B cell (primary cell): ENCODE measurements at regions not wholly inside any gene's neighbourhood (a gene's known extent, or its start where the extent isn't known, plus 50 kb on each side); places are given as distances from the start of the nearest gene placed in this dataset.

ENCODE experiments used
- ATAC-seq: fragments of 200-7000 bp; cut with Tn5 transposase; one replicate; pipeline ENCODE4 v1.10.0; 2021; ENCODE audit warnings: low read depth, mild to moderate bottlenecking, moderate number of reproducible peaks, moderate library complexity
- CTCF ChIA-PET: fragments of 350-600 bp; sonication (Branson Sonifier 250); formaldehyde crosslinking; loops from one replicate; lab custom pipeline; 2021; ENCODE audit warnings: antibody characterized with exemption, inconsistent platforms; lab: Charles Lee
- POLR2A ChIA-PET: fragments of 350-600 bp; sonication (Branson Sonifier 250); formaldehyde crosslinking; loops from one replicate; lab custom pipeline; 2021; ENCODE audit warnings: antibody characterized with exemption; lab: Charles Lee
- DNase-seq: peaks from one replicate; pipeline ENCODE4 v3.0.0; 2013
- H2AFZ ChIP-seq: 2 replicates; pipeline ENCODE4 v1.6.1; 2012; ENCODE audit warnings: mild to moderate bottlenecking, low read depth, low read length; ENCODE audit not compliant: insufficient read depth, poor library complexity, severe bottlenecking
- H3K27ac ChIP-seq, 2 donors: 1 replicate in 1 of 2; 2 replicates in 1 of 2; pipeline ENCODE4 v1.5.1; 2012 to 2013; ENCODE audit warnings: low read length in 2 of 2, mild to moderate bottlenecking in 2 of 2, moderate library complexity in 1 of 2
- H3K27me3 ChIP-seq, 4 experiments: fragments of 200-600 bp in 1 of 4; sonication (generic) in 1 of 4; replicated peaks in 1 of 4; 1 replicate in 2 of 4; 2 replicates in 2 of 4; pipeline versions ENCODE4 v1.6.1 to v1.7.0; 2013 to 2016; ENCODE audit warnings: low read length in 3 of 4, mild to moderate bottlenecking in 2 of 4, mixed read lengths in 1 of 4, moderate library complexity in 1 of 4; ENCODE audit not compliant: insufficient read depth in 4 of 4, control insufficient read depth in 3 of 4; ENCODE audit errors: control extremely low read depth in 1 of 4
- H3K36me3 ChIP-seq, 2 experiments: replicated peaks in 1 of 2; 1 replicate in 1 of 2; 2 replicates in 1 of 2; pipeline versions ENCODE4 v1.6.1 to v1.7.1; 2013; ENCODE audit warnings: low read length in 1 of 2; ENCODE audit not compliant: insufficient read depth in 2 of 2, control insufficient read depth in 1 of 2; ENCODE audit errors: control extremely low read depth in 1 of 2, extremely low read depth in 1 of 2
- H3K4me1 ChIP-seq, 2 donors: fragments of 200-600 bp in 1 of 2; sonication (generic) in 1 of 2; 1 replicate in 1 of 2; 2 replicates in 1 of 2; pipeline versions ENCODE4 v1.5.1 to v1.6.1; 2013 to 2017; ENCODE audit warnings: low read length in 2 of 2; ENCODE audit not compliant: control insufficient read depth in 2 of 2, insufficient read depth in 2 of 2
- H3K4me2 ChIP-seq: replicated peaks from 2 replicates; pipeline ENCODE3; 2012; ENCODE audit warnings: mild to moderate bottlenecking, low read depth, low read length; ENCODE audit not compliant: poor library complexity, severe bottlenecking
- H3K4me3 ChIP-seq, 5 experiments: fragments of 200-600 bp in 1 of 5; sonication (generic) in 1 of 5; 1 replicate in 3 of 5; 2 replicates in 2 of 5; pipeline versions ENCODE4 v1.5.1 to v1.7.0; 2011 to 2016; ENCODE audit warnings: low read length in 4 of 5, mild to moderate bottlenecking in 4 of 5, low read depth in 2 of 5, control low read depth in 1 of 5, moderate library complexity in 1 of 5; ENCODE audit not compliant: insufficient read depth in 1 of 5; ENCODE audit errors: control extremely low read depth in 1 of 5, extremely low read depth in 1 of 5
- H3K79me2 ChIP-seq: fragments of 200-600 bp; sonication (generic); one replicate; pipeline ENCODE4 v1.6.0; 2016; ENCODE audit warnings: low read length; ENCODE audit not compliant: control insufficient read depth, insufficient read depth
- H3K9ac ChIP-seq: fragments of 200-600 bp; sonication (generic); 2 replicates; pipeline ENCODE4 v1.6.1; 2017; ENCODE audit warnings: mild to moderate bottlenecking, low read length, moderate library complexity
- H3K9me3 ChIP-seq, 3 donors: one replicate each; pipeline versions ENCODE4 v1.6.1 to v1.7.1; 2013; ENCODE audit warnings: low read length in 2 of 3; ENCODE audit not compliant: control insufficient read depth in 2 of 3, insufficient read depth in 1 of 3; ENCODE audit errors: control extremely low read depth in 1 of 3
- H4K20me1 ChIP-seq: 2 replicates; pipeline ENCODE4 v1.6.0; 2012; ENCODE audit warnings: mild to moderate bottlenecking, low read length; ENCODE audit not compliant: insufficient read depth, control insufficient read depth, poor library complexity, severe bottlenecking
- H3K27ac Mint-ChIP-seq: one replicate; pipeline ENCODE4 v1.8.0; 2021; ENCODE audit warnings: mixed read lengths
- H3K27me3 Mint-ChIP-seq: one replicate; pipeline ENCODE4 v1.8.0; 2021; ENCODE audit warnings: mixed read lengths
- H3K4me1 Mint-ChIP-seq: one replicate; pipeline ENCODE4 v1.8.0; 2021; ENCODE audit warnings: mixed read lengths
- H3K4me3 Mint-ChIP-seq: one replicate; pipeline ENCODE4 v1.8.0; 2021; ENCODE audit warnings: mixed read lengths
- H3K9me3 Mint-ChIP-seq: one replicate; pipeline ENCODE4 v1.8.0; 2022; ENCODE audit warnings: mixed read lengths; ENCODE audit not compliant: insufficient read depth
- EZH2 ChIP-seq: IDR thresholded peaks from 2 replicates; pipeline ENCODE4 v1.6.1; 2012; ENCODE audit warnings: borderline replicate concordance, low read depth, mild to moderate bottlenecking, moderate library complexity, low read length; ENCODE audit not compliant: insufficient read depth, poor library complexity, severe bottlenecking
- WGBS: methylation state at CpG from one replicate; pipeline ENCODE4 v1.1.5; 2013; ENCODE audit warnings: missing lambda C conversion rate; ENCODE audit not compliant: insufficient coverage; 5-methylcytosine and 5-hydroxymethylcytosine counted together
- intact Hi-C: fragments of 100-400 bp; cut with micrococcal nuclease; formaldehyde crosslinking; loops from one replicate; pipeline ENCODE4 v1.10.0; 2022
- TF ChIP-seq, protein P1 (sequence below): fragments of 200-600 bp; IDR thresholded peaks from one replicate; pipeline ENCODE4 v1.8.0; 2022; ENCODE audit warnings: antibody characterized with exemption, mild to moderate bottlenecking

DNA sequence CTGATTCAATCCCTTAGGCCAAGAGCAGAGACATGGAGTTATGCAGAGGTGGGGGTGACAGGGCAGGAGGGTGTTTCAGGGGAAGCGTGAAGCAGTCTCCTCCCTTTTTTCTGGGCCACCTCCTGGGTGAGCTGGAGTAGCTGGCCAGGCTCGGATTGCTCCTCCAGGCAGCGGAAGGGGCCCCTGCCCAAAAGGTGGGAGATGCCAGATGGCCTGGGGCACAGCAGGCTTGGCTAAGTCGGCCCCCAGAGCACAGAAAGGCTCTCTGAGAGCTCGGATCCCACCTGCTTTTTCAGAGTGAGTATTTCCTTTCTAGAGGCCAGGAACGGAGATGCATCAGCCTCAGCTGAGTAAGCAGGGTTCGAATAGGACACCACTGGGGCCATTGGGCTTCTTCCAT lies 196.9 kb downstream of the ANKRD30B start:
- POLR2A ChIA-PET, result no interaction called here
- CTCF ChIA-PET, result no interaction called here
- Histone ChIP-seq H3K79me2 (no peaks in the 10 kb centered on the region), H4K20me1 (no peaks in the 10 kb centered on the region), H2AFZ (no peak overlapping the region), H3K9ac (no peak overlapping the region), H3K36me3 (no peaks in the 10 kb centered on the region), H3K4me2 (no peak overlapping the region), H3K4me1 (no peaks in the 10 kb centered on the region), H3K4me3 (no peak overlapping the region), H3K27me3 (no peaks in the 10 kb centered on the region), H3K27ac (no peak overlapping the region), H3K9me3 (peaks cover 0 to 19% (median 0%) of the 10 kb centered on the region in 3 donors)
- Mint-ChIP-seq H3K27ac (no peak overlapping the region), H3K9me3 (no peaks in the 10 kb centered on the region), H3K4me1 (no peaks in the 10 kb centered on the region), H3K27me3 (no peaks in the 10 kb centered on the region), H3K4me3 (no peak overlapping the region)
- intact Hi-C loops, result no loop called here
- DNase-seq, result no peak
- no peak for ATAC-seq
- no peak for TF ChIP-seq EZH2
- TF ChIP-seq, protein P1, sequence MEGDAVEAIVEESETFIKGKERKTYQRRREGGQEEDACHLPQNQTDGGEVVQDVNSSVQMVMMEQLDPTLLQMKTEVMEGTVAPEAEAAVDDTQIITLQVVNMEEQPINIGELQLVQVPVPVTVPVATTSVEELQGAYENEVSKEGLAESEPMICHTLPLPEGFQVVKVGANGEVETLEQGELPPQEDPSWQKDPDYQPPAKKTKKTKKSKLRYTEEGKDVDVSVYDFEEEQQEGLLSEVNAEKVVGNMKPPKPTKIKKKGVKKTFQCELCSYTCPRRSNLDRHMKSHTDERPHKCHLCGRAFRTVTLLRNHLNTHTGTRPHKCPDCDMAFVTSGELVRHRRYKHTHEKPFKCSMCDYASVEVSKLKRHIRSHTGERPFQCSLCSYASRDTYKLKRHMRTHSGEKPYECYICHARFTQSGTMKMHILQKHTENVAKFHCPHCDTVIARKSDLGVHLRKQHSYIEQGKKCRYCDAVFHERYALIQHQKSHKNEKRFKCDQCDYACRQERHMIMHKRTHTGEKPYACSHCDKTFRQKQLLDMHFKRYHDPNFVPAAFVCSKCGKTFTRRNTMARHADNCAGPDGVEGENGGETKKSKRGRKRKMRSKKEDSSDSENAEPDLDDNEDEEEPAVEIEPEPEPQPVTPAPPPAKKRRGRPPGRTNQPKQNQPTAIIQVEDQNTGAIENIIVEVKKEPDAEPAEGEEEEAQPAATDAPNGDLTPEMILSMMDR, result no peak
- 80% methylated on average over 6 of the region's 7 CpGs for WGBS

DNA sequence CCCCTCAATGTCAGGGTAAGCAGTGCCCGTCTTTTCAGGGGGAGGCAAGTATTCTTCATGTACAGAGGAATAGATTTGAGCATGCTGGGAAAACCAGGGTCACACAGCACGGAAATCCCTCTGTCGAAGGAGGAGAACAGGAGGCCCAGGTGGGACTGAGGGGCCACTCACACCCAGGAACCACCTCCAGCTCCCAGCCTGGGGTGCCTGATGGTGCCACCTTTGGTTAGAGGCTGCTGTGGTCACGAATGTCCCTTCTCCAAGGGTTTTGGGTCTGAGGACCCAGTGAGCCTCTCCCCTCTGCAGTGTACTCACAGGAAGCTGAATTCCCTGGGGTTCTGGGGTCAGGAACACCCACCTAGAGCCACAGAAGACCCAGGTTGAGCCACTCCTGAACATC lies 197.3 kb downstream of the ANKRD30B start:
- ChIA-PET POLR2A (no interaction called here), CTCF (no interaction called here)
- no peaks in the 10 kb centered on the region for H3K79me2 ChIP-seq
- H3K9ac ChIP-seq, result no peak overlapping the region
- H3K27me3 ChIP-seq, result no peaks in the 10 kb centered on the region
- intact Hi-C loops, result no loop called here
- Mint-ChIP-seq H3K27me3 (no peaks in the 10 kb centered on the region), H3K4me3 (no peak overlapping the region), H3K4me1 (no peaks in the 10 kb centered on the region), H3K27ac (no peak overlapping the region), H3K9me3 (no peaks in the 10 kb centered on the region)
- no peaks in the 10 kb centered on the region for H4K20me1 ChIP-seq
- H3K4me2 ChIP-seq, result no peak overlapping the region
- no peak for DNase-seq
- H3K9me3 ChIP-seq, result peaks cover 0 to 19% (median 0%) of the 10 kb centered on the region in 3 donors
- no peak overlapping the region for H2AFZ ChIP-seq
- TF ChIP-seq, protein P1, result no peak
- TF ChIP-seq EZH2, result no peak
- no peaks in the 10 kb centered on the region for H3K4me1 ChIP-seq
- no peak overlapping the region for H3K4me3 ChIP-seq
- WGBS, result 100% methylated on average over 1 of the region's 4 CpGs
- ATAC-seq, result no peak
- no peak overlapping the region for H3K27ac ChIP-seq
- no peaks in the 10 kb centered on the region for H3K36me3 ChIP-seq
